ENCODE measurements at regions not wholly inside any gene's neighbourhood (a gene's known extent, or its start where the extent isn't known, plus 50 kb on each side); places are given as distances from the start of the nearest gene placed in this dataset.

- Histone ChIP-seq H3K4me3 (ENCODE audit: insufficient read length, low read depth) (no peak overlapping the region), H3K36me3 (ENCODE audit: insufficient read depth, insufficient read length, low read length) (no peaks in the 10 kb centered on the region), H3K9ac (ENCODE audit: insufficient read length, low read depth) (no peak overlapping the region), H3K9me3 (ENCODE audit: insufficient read depth, low read length) (no peaks in the 10 kb centered on the region), H3K27me3 (ENCODE audit: insufficient read depth, insufficient read length) (no peaks in the 10 kb centered on the region), H3K4me1 (ENCODE audit: insufficient read depth, insufficient read length) (no peaks in the 10 kb centered on the region)
- no peak for DNase-seq (ENCODE audit: low read depth, low spot score)
- TF ChIP-seq ZNF274 (IDR thresholded peaks at IDR 0.05; ENCODE audit: low read depth, low read length): no peak
- no peak for TF ChIP-seq SUZ12 (IDR thresholded peaks at IDR 0.05; ENCODE audit: extremely low read depth, insufficient read depth, insufficient read length)
- TF ChIP-seq YY1 (IDR thresholded peaks at IDR 0.05; ENCODE audit: insufficient read depth, insufficient read length): no peak
Observed at GRCh38 chr6:71376830-71377229, 88.2 kb downstream of the OGFRL1 start.

- Histone ChIP-seq H3K9ac (ENCODE audit: insufficient read length, low read depth) (no peak overlapping the region), H3K4me3 (ENCODE audit: insufficient read length, low read depth) (no peak overlapping the region), H3K27me3 (ENCODE audit: insufficient read depth, insufficient read length) (no peaks in the 10 kb centered on the region), H3K36me3 (ENCODE audit: insufficient read depth, insufficient read length, low read length) (peaks cover 4% of the 10 kb centered on the region), H3K4me1 (ENCODE audit: insufficient read depth, insufficient read length) (peaks cover 3% of the 10 kb centered on the region), H3K9me3 (ENCODE audit: insufficient read depth, low read length) (no peaks in the 10 kb centered on the region)
- no peak for DNase-seq (ENCODE audit: low read depth, low spot score)
- TF ChIP-seq YY1 (IDR thresholded peaks at IDR 0.05; ENCODE audit: insufficient read depth, insufficient read length) (no peak), SUZ12 (IDR thresholded peaks at IDR 0.05; ENCODE audit: extremely low read depth, insufficient read depth, insufficient read length) (no peak), ZNF274 (IDR thresholded peaks at IDR 0.05; ENCODE audit: low read depth, low read length) (no peak)
Observed at GRCh38 chr6:71383476-71383875, 94.9 kb downstream of the OGFRL1 start.

GRCh38 chr6:71383901-71384489, 95.4 kb downstream of the OGFRL1 start:
- TF ChIP-seq YY1 (IDR thresholded peaks at IDR 0.05; ENCODE audit: insufficient read depth, insufficient read length): no peak
- TF ChIP-seq SUZ12 (IDR thresholded peaks at IDR 0.05; ENCODE audit: extremely low read depth, insufficient read depth, insufficient read length): no peak
- no peak for TF ChIP-seq ZNF274 (IDR thresholded peaks at IDR 0.05; ENCODE audit: low read depth, low read length)
- H3K36me3 ChIP-seq (ENCODE audit: insufficient read depth, insufficient read length, low read length): peaks cover 4% of the 10 kb centered on the region
- no peak overlapping the region for H3K9ac ChIP-seq (ENCODE audit: insufficient read length, low read depth)
- no peak overlapping the region for H3K4me3 ChIP-seq (ENCODE audit: insufficient read length, low read depth)
- peaks cover 3% of the 10 kb centered on the region for H3K4me1 ChIP-seq (ENCODE audit: insufficient read depth, insufficient read length)
- no peaks in the 10 kb centered on the region for H3K9me3 ChIP-seq (ENCODE audit: insufficient read depth, low read length)
- no peak for DNase-seq (ENCODE audit: low read depth, low spot score)
- H3K27me3 ChIP-seq (ENCODE audit: insufficient read depth, insufficient read length): no peaks in the 10 kb centered on the region

- peaks cover 4% of the 10 kb centered on the region for H3K36me3 ChIP-seq (ENCODE audit: insufficient read depth, insufficient read length, low read length)
Observed at GRCh38 chr6:71385111-71385822, 96.7 kb downstream of the OGFRL1 start.

GRCh38 chr6:71386215-71386614, 97.6 kb downstream of the OGFRL1 start:
- Histone ChIP-seq H3K9ac (ENCODE audit: insufficient read length, low read depth) (no peak overlapping the region), H3K9me3 (ENCODE audit: insufficient read depth, low read length) (no peaks in the 10 kb centered on the region), H3K4me1 (ENCODE audit: insufficient read depth, insufficient read length) (peaks cover 3% of the 10 kb centered on the region), H3K36me3 (ENCODE audit: insufficient read depth, insufficient read length, low read length) (peaks cover 4% of the 10 kb centered on the region), H3K4me3 (ENCODE audit: insufficient read length, low read depth) (no peak overlapping the region), H3K27me3 (ENCODE audit: insufficient read depth, insufficient read length) (no peaks in the 10 kb centered on the region)
- TF ChIP-seq ZNF274 (IDR thresholded peaks at IDR 0.05; ENCODE audit: low read depth, low read length) (no peak), YY1 (IDR thresholded peaks at IDR 0.05; ENCODE audit: insufficient read depth, insufficient read length) (no peak)
- no peak for DNase-seq (ENCODE audit: low read depth, low spot score)

More at GRCh38 chr6:71385111-71385822, 96.7 kb downstream of the OGFRL1 start:
- no peak for DNase-seq (ENCODE audit: low read depth, low spot score)
- H3K27me3 ChIP-seq (ENCODE audit: insufficient read depth, insufficient read length): no peaks in the 10 kb centered on the region
- peaks cover 3% of the 10 kb centered on the region for H3K4me1 ChIP-seq (ENCODE audit: insufficient read depth, insufficient read length)
- H3K9ac ChIP-seq (ENCODE audit: insufficient read length, low read depth): no peak overlapping the region
- H3K4me3 ChIP-seq (ENCODE audit: insufficient read length, low read depth): no peak overlapping the region
- TF ChIP-seq ZNF274 (IDR thresholded peaks at IDR 0.05; ENCODE audit: low read depth, low read length) (no peak), SUZ12 (IDR thresholded peaks at IDR 0.05; ENCODE audit: extremely low read depth, insufficient read depth, insufficient read length) (no peak), YY1 (IDR thresholded peaks at IDR 0.05; ENCODE audit: insufficient read depth, insufficient read length) (no peak)
- no peaks in the 10 kb centered on the region for H3K9me3 ChIP-seq (ENCODE audit: insufficient read depth, low read length)

- Histone ChIP-seq H3K9ac (ENCODE audit: insufficient read length, low read depth) (no peak overlapping the region), H3K4me1 (ENCODE audit: insufficient read depth, insufficient read length) (peaks cover 3% of the 10 kb centered on the region), H3K9me3 (ENCODE audit: insufficient read depth, low read length) (no peaks in the 10 kb centered on the region), H3K4me3 (ENCODE audit: insufficient read length, low read depth) (no peak overlapping the region), H3K36me3 (ENCODE audit: insufficient read depth, insufficient read length, low read length) (peaks cover 4% of the 10 kb centered on the region), H3K27me3 (ENCODE audit: insufficient read depth, insufficient read length) (no peaks in the 10 kb centered on the region)
- TF ChIP-seq ZNF274 (IDR thresholded peaks at IDR 0.05; ENCODE audit: low read depth, low read length) (no peak), YY1 (IDR thresholded peaks at IDR 0.05; ENCODE audit: insufficient read depth, insufficient read length) (no peak), SUZ12 (IDR thresholded peaks at IDR 0.05; ENCODE audit: extremely low read depth, insufficient read depth, insufficient read length) (no peak)
- DNase-seq (ENCODE audit: low read depth, low spot score): no peak
Observed at GRCh38 chr6:71387179-71387578, 98.6 kb downstream of the OGFRL1 start.

GRCh38 chr6:71388068-71388744, 99.6 kb downstream of the OGFRL1 start:
- DNase-seq (ENCODE audit: low read depth, low spot score): no peak

More at GRCh38 chr6:71388068-71388744, 99.6 kb downstream of the OGFRL1 start:
- no peak overlapping the region for H3K4me3 ChIP-seq (ENCODE audit: insufficient read length, low read depth)
- H3K27me3 ChIP-seq (ENCODE audit: insufficient read depth, insufficient read length): no peaks in the 10 kb centered on the region
- TF ChIP-seq YY1 (IDR thresholded peaks at IDR 0.05; ENCODE audit: insufficient read depth, insufficient read length): no peak
- TF ChIP-seq SUZ12 (IDR thresholded peaks at IDR 0.05; ENCODE audit: extremely low read depth, insufficient read depth, insufficient read length): no peak
- H3K36me3 ChIP-seq (ENCODE audit: insufficient read depth, insufficient read length, low read length): peaks cover 4% of the 10 kb centered on the region
- peaks cover 3% of the 10 kb centered on the region for H3K4me1 ChIP-seq (ENCODE audit: insufficient read depth, insufficient read length)
- no peak overlapping the region for H3K9ac ChIP-seq (ENCODE audit: insufficient read length, low read depth)
- H3K9me3 ChIP-seq (ENCODE audit: insufficient read depth, low read length): no peaks in the 10 kb centered on the region

Data from NT2/D1 (cell line).